Uterus (tissue), 3 donors: ENCODE measurements at regions not wholly inside any gene's neighbourhood (a gene's known extent, or its start where the extent isn't known, plus 50 kb on each side); places are given as distances from the start of the nearest gene placed in this dataset.

Experiments used
- DNase-seq, 2 donors: peaks; one replicate each; pipeline ENCODE4 v3.0.0-alpha.2; 2019 to 2020
- H3K27ac ChIP-seq, 2 donors: fragments of 200-600 bp; sonication (generic); 1 replicate in 1 of 2; 2 replicates in 1 of 2; pipeline ENCODE4 v1.5.1; 2016 to 2018
- H3K27me3 ChIP-seq, 2 donors: fragments of 200-600 bp; sonication (generic); one replicate each; pipeline ENCODE4 v1.5.1; 2018 to 2019; ENCODE audit warnings: control low read depth in 1 of 2
- H3K36me3 ChIP-seq, 2 donors: fragments of 200-600 bp; sonication (generic); one replicate each; pipeline ENCODE4 v1.5.1; 2019; ENCODE audit warnings: control low read depth in 1 of 2
- H3K4me1 ChIP-seq, 2 donors: fragments of 200-600 bp; sonication (generic); one replicate each; pipeline ENCODE4 v1.5.1; 2018 to 2019; ENCODE audit warnings: control low read depth in 1 of 2
- H3K4me3 ChIP-seq, 2 donors: fragments of 200-600 bp; sonication (generic); 1 replicate in 1 of 2; 2 replicates in 1 of 2; pipeline ENCODE4 v1.5.1; 2018 to 2019; ENCODE audit warnings: mild to moderate bottlenecking in 1 of 2
- H3K9me3 ChIP-seq, 2 donors: fragments of 200-600 bp; sonication (generic); one replicate each; pipeline ENCODE4 v1.5.1; 2019; ENCODE audit warnings: control low read depth in 1 of 2
- POLR2A ChIP-seq, 2 donors: fragments of 450-650 bp; IDR thresholded peaks; one replicate each; pipeline ENCODE4 v1.6.1; 2016; ENCODE audit warnings: antibody characterized with exemption in 2 of 2, mild to moderate bottlenecking in 1 of 2, moderate library complexity in 1 of 2
- intact Hi-C: fragments of 100-400 bp; cut with DNase I; formaldehyde crosslinking; loops from one replicate; pipeline ENCODE4 v1.15.1; 2023; ENCODE audit warnings: low total_unique reads
- TF ChIP-seq, protein P1 (sequence below), 4 experiments: fragments of 200-600 bp in 2 of 4; fragments of 450-650 bp in 2 of 4; sonication (generic) in 2 of 4; IDR thresholded peaks; one replicate each; pipeline ENCODE4 v1.5.1; 2016 to 2019; ENCODE audit warnings: antibody characterized with exemption in 4 of 4, mild to moderate bottlenecking in 2 of 4, moderate library complexity in 1 of 4
- donor health status: DM: yes; HTN: yes; CAD: no.

DNA sequence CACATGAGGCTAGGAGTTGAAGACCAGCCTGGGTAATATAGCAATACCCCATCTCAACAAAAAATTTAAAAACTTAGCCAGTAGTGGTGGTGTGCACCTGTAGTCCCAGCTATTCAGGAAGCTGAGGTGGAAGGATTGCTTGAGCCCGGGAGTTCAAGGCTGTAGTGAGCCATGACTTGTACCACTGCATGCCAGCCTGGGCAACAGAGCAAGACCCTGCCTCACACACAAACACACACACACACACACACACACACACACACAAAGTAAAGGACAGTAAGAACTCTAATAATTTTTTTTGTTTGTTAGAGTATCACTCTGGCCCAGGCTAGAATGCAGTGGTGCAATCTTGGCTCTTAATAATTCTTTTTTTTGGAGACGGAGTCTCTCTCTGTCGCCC, 138.0 kb upstream of the SOD1 start:
- TF ChIP-seq, protein P1, sequence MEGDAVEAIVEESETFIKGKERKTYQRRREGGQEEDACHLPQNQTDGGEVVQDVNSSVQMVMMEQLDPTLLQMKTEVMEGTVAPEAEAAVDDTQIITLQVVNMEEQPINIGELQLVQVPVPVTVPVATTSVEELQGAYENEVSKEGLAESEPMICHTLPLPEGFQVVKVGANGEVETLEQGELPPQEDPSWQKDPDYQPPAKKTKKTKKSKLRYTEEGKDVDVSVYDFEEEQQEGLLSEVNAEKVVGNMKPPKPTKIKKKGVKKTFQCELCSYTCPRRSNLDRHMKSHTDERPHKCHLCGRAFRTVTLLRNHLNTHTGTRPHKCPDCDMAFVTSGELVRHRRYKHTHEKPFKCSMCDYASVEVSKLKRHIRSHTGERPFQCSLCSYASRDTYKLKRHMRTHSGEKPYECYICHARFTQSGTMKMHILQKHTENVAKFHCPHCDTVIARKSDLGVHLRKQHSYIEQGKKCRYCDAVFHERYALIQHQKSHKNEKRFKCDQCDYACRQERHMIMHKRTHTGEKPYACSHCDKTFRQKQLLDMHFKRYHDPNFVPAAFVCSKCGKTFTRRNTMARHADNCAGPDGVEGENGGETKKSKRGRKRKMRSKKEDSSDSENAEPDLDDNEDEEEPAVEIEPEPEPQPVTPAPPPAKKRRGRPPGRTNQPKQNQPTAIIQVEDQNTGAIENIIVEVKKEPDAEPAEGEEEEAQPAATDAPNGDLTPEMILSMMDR (IDR thresholded peaks at IDR 0.05): no peak
- no peak for TF ChIP-seq POLR2A (IDR thresholded peaks at IDR 0.05)
- Histone ChIP-seq H3K9me3 (no peaks in the 10 kb centered on the region), H3K27ac (no peak overlapping the region), H3K4me3 (no peak overlapping the region), H3K27me3 (no peaks in the 10 kb centered on the region), H3K36me3 (no peaks in the 10 kb centered on the region), H3K4me1 (no peaks in the 10 kb centered on the region)
- no peak for DNase-seq
- intact Hi-C loops: no loop called here

DNA sequence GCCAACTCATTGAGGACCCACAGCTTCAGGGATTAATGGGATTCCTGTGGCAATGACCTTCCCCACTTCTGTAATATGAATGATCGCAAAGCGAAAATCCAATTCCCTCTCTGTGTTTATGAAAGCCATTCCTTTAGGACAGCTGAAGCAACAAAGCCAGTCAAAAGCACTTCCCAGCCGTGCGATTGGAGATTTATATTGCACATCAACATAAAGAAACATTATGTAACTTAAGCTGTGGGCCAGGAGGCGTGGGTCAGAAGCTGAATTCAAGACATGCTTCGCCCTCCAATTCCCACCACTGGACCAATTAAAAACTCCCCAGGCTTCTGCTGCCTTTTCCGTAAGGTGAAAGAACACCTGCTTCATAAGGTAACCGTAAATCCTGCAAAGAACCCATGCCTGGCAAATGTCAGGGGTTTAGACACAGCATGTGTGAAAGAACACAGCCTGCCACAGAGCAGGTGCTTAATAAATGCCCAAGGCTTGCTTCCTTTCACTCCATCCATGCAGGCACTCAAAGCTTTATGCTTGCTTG, 138.9 kb upstream of the SOD1 start:
- no peak overlapping the region for H3K4me3 ChIP-seq
- no peaks in the 10 kb centered on the region for H3K27me3 ChIP-seq
- no peaks in the 10 kb centered on the region for H3K36me3 ChIP-seq
- no peak for TF ChIP-seq POLR2A (IDR thresholded peaks at IDR 0.05)
- TF ChIP-seq, protein P1 (IDR thresholded peaks at IDR 0.05): no peak
- intact Hi-C loops: no loop called here
- no peaks in the 10 kb centered on the region for H3K9me3 ChIP-seq
- no peak overlapping the region for H3K27ac ChIP-seq
- H3K4me1 ChIP-seq: no peaks in the 10 kb centered on the region
- DNase-seq: no peak

GRCh38 chr21:31518580-31518979, 140.9 kb upstream of the SOD1 start:
- Histone ChIP-seq H3K4me1 (no peaks in the 10 kb centered on the region), H3K9me3 (no peaks in the 10 kb centered on the region), H3K27me3 (no peaks in the 10 kb centered on the region), H3K4me3 (no peak overlapping the region), H3K27ac (no peak overlapping the region), H3K36me3 (no peaks in the 10 kb centered on the region)
- intact Hi-C loops: no loop called here
- TF ChIP-seq, protein P1 (IDR thresholded peaks at IDR 0.05): no peak
- no peak for TF ChIP-seq POLR2A (IDR thresholded peaks at IDR 0.05)
- no peak for DNase-seq

- no peaks in the 10 kb centered on the region for H3K9me3 ChIP-seq
- TF ChIP-seq POLR2A (IDR thresholded peaks at IDR 0.05): no peak
- TF ChIP-seq, protein P1 (IDR thresholded peaks at IDR 0.05): no peak
- H3K27ac ChIP-seq: no peak overlapping the region
- no peaks in the 10 kb centered on the region for H3K27me3 ChIP-seq
- H3K36me3 ChIP-seq: no peaks in the 10 kb centered on the region
- H3K4me3 ChIP-seq: no peak overlapping the region
- H3K4me1 ChIP-seq: no peaks in the 10 kb centered on the region
- intact Hi-C loops: no loop called here
- no peak for DNase-seq
These were observed 141.7 kb upstream of the SOD1 start for GRCh38 chr21:31517664-31518414.

- H3K4me3 ChIP-seq: no peak overlapping the region
- no peaks in the 10 kb centered on the region for H3K9me3 ChIP-seq
- DNase-seq: no peak
- intact Hi-C loops: no loop called here
- no peak for TF ChIP-seq POLR2A (IDR thresholded peaks at IDR 0.05)
- TF ChIP-seq, protein P1 (IDR thresholded peaks at IDR 0.05): no peak
- no peaks in the 10 kb centered on the region for H3K4me1 ChIP-seq
- no peaks in the 10 kb centered on the region for H3K27me3 ChIP-seq
- no peak overlapping the region for H3K27ac ChIP-seq
- no peaks in the 10 kb centered on the region for H3K36me3 ChIP-seq
These were observed 144.2 kb upstream of the SOD1 start for GRCh38 chr21:31515253-31515652.
